OCI-LY7 (cell line): ENCODE measurements at regions not wholly inside any gene's neighbourhood (a gene's known extent, or its start where the extent isn't known, plus 50 kb on each side); places are given as distances from the start of the nearest gene placed in this dataset.
"Not testable (repeated sequence)": the region's sequence is repeated elsewhere in the genome, so short reads cannot be mapped to it uniquely, and the experiment has no call there.

ENCODE experiments used
- BruUV-seq: library from RNA; stranded (reverse); fragments of 400-500 nt; replicated peaks from 2 replicates; lab custom pipeline; 2021; lab: Mats Ljungman, UMichigan
- CTCF ChIA-PET: fragments of 300-600 bp; sonication (Branson Sonifier 250); formaldehyde crosslinking; loops from one replicate; lab custom pipeline; 2022; ENCODE audit warnings: antibody characterized with exemption; ENCODE audit not compliant: unreplicated experiment; lab: Charles Lee
- POLR2A ChIA-PET: fragments of 300-600 bp; sonication (Branson Sonifier 250); formaldehyde crosslinking; loops from one replicate; lab custom pipeline; 2022; ENCODE audit warnings: antibody characterized with exemption; lab: Charles Lee
- DNase-seq: peaks from one replicate; pipeline ENCODE4 v3.0.0-alpha.2; 2015; ENCODE audit warnings: low spot score
- H2AFZ ChIP-seq: fragments of 200-600 bp; sonication (generic), shearing (Covaris generic); 2 replicates; pipeline ENCODE4 v1.6.1; 2014; ENCODE audit warnings: mild to moderate bottlenecking, antibody characterized with exemption, low read length, moderate library complexity
- H3K27ac ChIP-seq: fragments of 200-600 bp; sonication (generic); 2 replicates; pipeline ENCODE4 v1.5.1; 2014; ENCODE audit warnings: mixed run types, low read depth, mild to moderate bottlenecking, moderate library complexity, low read length, inconsistent platforms; ENCODE audit not compliant: poor library complexity, severe bottlenecking
- H3K36me3 ChIP-seq: fragments of 200-600 bp; sonication (generic); 2 replicates; pipeline ENCODE4 v1.6.1; 2014; ENCODE audit warnings: mild to moderate bottlenecking, antibody characterized with exemption, low read length, moderate library complexity, mixed read lengths; ENCODE audit not compliant: insufficient read depth
- H3K4me1 ChIP-seq: fragments of 200-600 bp; sonication (generic); 2 replicates; pipeline ENCODE4 v1.5.1; 2014; ENCODE audit warnings: mild to moderate bottlenecking, low read length; ENCODE audit not compliant: insufficient read depth, poor library complexity, severe bottlenecking
- H3K4me2 ChIP-seq: fragments of 200-600 bp; sonication (generic); 2 replicates; pipeline ENCODE4 v1.6.1; 2014; ENCODE audit warnings: mild to moderate bottlenecking, low read length
- H3K4me3 ChIP-seq: fragments of 200-600 bp; sonication (generic); 2 replicates; pipeline ENCODE4 v1.5.1; 2014; ENCODE audit warnings: mild to moderate bottlenecking, low read depth, low read length; ENCODE audit not compliant: poor library complexity, severe bottlenecking
- H3K79me2 ChIP-seq: fragments of 200-600 bp; sonication (generic); 2 replicates; pipeline ENCODE4 v1.6.1; 2016; ENCODE audit warnings: low read depth, mild to moderate bottlenecking, low read length, moderate library complexity, mixed read lengths; ENCODE audit not compliant: insufficient read depth
- H3K9me2 ChIP-seq: fragments of 200-600 bp; sonication (generic); 2 replicates; pipeline ENCODE4 v1.6.1; 2016; ENCODE audit warnings: mild to moderate bottlenecking, low read length, mixed read lengths; ENCODE audit not compliant: insufficient read depth
- H3K9me3 ChIP-seq: fragments of 200-600 bp; sonication (generic); 2 replicates; pipeline ENCODE4 v1.6.1; 2014; ENCODE audit warnings: mild to moderate bottlenecking, mixed run types, low read length, mixed read lengths
- H4K20me1 ChIP-seq: fragments of 200-600 bp; sonication (generic); 2 replicates; pipeline ENCODE4 v1.6.1; 2014; ENCODE audit warnings: mild to moderate bottlenecking, antibody characterized with exemption, low read length, moderate library complexity, mixed read lengths; ENCODE audit not compliant: insufficient read depth
- CTCF ChIP-seq: fragments of 200-600 bp; sonication (generic); conservative IDR thresholded peaks from 2 replicates; pipeline ENCODE4 v1.5.1; 2014; ENCODE audit warnings: mild to moderate bottlenecking, antibody characterized with exemption, low read length, moderate library complexity, mixed read lengths
- EZH2phosphoT487 ChIP-seq: fragments of 200-600 bp; sonication (generic); IDR thresholded peaks from 2 replicates; pipeline ENCODE4 v1.6.1; 2018; ENCODE audit warnings: low read depth, borderline replicate concordance, mild to moderate bottlenecking, mixed run types, antibody characterized with exemption, low read length, moderate library complexity, mixed read lengths
- intact Hi-C: fragments of 100-400 bp; cut with micrococcal nuclease; formaldehyde crosslinking; loops from one replicate; pipeline ENCODE4 v1.10.0; 2022; ENCODE audit not compliant: unreplicated experiment

- no peaks in the 10 kb centered on the region for H3K79me2 ChIP-seq
- H3K27ac ChIP-seq: no peak overlapping the region
- intact Hi-C loops: no loop called here
- H3K9me2 ChIP-seq: no peaks in the 10 kb centered on the region
- no peak overlapping the region for H3K4me2 ChIP-seq
- H3K9me3 ChIP-seq: no peaks in the 10 kb centered on the region
- CTCF ChIA-PET: no interaction called here
- POLR2A ChIA-PET: interaction anchor here (0.7 kb wide), 1 partner anchor 432 kb away, joined by 4 read pairs; no protein-coding TSS in a partner anchor
- no peaks in the 10 kb centered on the region for H3K36me3 ChIP-seq
- no peak for TF ChIP-seq EZH2phosphoT487
- no peak for TF ChIP-seq CTCF
- H3K4me1 ChIP-seq: no peaks in the 10 kb centered on the region
- no peaks in the 10 kb centered on the region for H4K20me1 ChIP-seq
- no peak overlapping the region for H3K4me3 ChIP-seq
- no peak for DNase-seq
- no peak overlapping the region for H2AFZ ChIP-seq
- no TSS peak for BruUV-seq
Measured at GRCh38 chr7:79646278-79646677, 192.8 kb upstream of the MAGI2 start.

- Histone ChIP-seq H3K4me3 (no peak overlapping the region), H3K4me1 (no peaks in the 10 kb centered on the region), H3K4me2 (no peak overlapping the region), H3K79me2 (no peaks in the 10 kb centered on the region), H3K9me2 (no peaks in the 10 kb centered on the region), H3K9me3 (no peaks in the 10 kb centered on the region), H3K36me3 (no peaks in the 10 kb centered on the region), H3K27ac (no peak overlapping the region), H4K20me1 (no peaks in the 10 kb centered on the region), H2AFZ (no peak overlapping the region)
- POLR2A ChIA-PET: no interaction called here
- intact Hi-C loops: no loop called here
- TF ChIP-seq CTCF (no peak), EZH2phosphoT487 (no peak)
- BruUV-seq: no TSS peak
- CTCF ChIA-PET: no interaction called here
- DNase-seq: no peak
Measured at GRCh38 chr7:79636849-79637248, 183.4 kb upstream of the MAGI2 start.

DNA sequence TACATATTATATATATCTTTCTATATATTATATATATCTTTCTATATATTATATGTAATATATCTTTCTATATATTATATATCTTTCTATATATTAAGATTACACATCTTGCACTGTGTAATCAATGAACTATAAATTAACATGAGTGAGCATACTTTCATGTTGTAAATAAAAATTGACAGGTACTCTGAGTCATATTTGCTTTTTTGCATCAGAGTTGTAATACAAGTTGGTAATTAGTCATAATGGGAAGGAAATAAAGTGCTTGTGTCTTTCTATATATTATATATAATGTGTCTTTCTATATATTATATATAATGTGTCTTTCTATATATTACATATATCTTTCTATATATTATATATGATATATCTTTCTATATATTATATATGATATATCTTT is 172.5 kb upstream of the MAGI2 start:
- H3K9me2 ChIP-seq, BruUV-seq, CTCF ChIA-PET, H3K9me3 ChIP-seq, H3K4me1 ChIP-seq, H4K20me1 ChIP-seq, H3K4me2 ChIP-seq, H3K36me3 ChIP-seq, H3K79me2 ChIP-seq, H2AFZ ChIP-seq, intact Hi-C loops, POLR2A ChIA-PET, H3K27ac ChIP-seq, H3K4me3 ChIP-seq, DNase-seq: not testable (repeated sequence)
